Esophagus mucosa (tissue), 1 donor: ENCODE measurements at regions not wholly inside any gene's neighbourhood (a gene's known extent, or its start where the extent isn't known, plus 50 kb on each side); places are given as distances from the start of the nearest gene placed in this dataset.

Source experiments
- ATAC-seq: fragments of 200-7000 bp; cut with Tn5 transposase; one replicate; pipeline ENCODE4 v1.9.1; 2020
- donor health status: DM: yes; HTN: yes; CAD: no.

DNA sequence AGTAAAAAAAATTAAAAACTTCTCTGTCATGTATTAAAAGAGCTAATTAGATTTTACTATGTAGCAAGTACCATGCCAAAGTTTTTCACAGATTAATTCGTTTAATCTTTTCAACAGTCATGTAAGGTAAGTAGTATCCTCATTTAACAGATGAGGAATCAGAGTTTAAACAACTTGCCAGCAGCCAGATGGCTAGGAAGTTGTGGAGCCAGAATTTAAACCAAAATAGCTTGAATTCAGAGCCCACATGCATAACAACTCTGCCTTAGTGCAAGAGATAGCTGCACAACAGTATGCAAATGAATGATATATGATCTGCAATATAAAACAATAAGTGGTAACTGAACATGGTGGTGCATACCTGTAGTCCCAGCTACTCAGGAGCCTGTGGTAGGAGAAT is 75.3 kb downstream of the NAP1L3 start:
- no peak for ATAC-seq

DNA sequence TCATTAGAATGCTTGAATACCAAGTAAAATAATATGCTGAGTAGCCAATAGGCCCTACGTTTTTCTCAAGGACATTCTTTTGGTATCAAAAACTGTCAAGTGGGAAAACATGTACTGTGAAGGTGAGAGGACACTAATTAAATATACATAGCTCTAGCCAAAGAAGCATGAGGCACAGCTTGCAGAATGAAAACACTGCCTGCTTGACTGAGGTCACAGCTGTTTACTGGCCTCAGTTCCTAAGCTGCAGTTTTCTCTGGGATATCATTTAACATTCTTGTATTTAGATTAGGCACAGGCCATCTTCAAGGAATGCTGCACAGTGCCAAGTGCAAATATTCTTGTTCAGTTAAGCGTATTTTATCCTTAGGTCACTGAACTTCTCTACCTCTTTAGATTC is 78.6 kb downstream of the NAP1L3 start:
- ATAC-seq, result no peak

DNA sequence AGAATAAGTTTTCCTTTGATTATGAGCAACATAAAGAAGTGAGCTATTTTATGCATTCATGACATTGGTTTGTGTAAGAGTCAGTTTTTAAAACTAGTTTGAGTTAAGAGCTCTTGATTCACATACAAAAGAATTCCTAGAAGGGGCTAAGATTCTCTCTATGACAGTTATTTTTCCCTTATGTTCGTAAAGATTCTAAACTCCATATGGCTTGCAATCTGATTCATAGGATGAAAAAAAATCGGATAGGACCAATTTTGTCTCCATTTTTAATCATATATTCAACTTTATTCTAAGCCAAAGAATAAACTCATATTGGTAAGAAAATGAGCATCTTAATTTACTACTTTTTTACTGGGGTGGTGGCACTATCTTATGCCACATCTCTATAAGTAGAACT is 79.4 kb downstream of the NAP1L3 start:
- no peak for ATAC-seq

DNA sequence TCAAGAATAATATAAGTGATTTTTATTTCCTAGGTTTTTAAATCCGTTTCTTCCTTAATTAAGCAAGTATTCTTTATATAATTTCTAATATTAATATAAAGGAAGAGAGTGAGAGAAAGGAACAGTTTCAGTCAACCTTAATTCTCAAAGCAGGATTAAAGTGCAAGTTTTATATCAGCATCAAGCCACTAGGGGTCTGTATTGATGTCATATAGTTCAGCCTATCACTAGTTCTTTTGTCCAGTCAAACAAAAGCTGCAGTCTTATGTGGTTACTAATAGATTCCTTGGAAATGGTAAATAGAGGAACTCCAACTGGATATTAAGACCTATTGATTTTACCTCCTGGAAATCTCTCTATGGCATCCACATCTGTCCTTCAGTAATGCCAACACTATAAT is 82.0 kb downstream of the NAP1L3 start:
- ATAC-seq, result no peak

DNA sequence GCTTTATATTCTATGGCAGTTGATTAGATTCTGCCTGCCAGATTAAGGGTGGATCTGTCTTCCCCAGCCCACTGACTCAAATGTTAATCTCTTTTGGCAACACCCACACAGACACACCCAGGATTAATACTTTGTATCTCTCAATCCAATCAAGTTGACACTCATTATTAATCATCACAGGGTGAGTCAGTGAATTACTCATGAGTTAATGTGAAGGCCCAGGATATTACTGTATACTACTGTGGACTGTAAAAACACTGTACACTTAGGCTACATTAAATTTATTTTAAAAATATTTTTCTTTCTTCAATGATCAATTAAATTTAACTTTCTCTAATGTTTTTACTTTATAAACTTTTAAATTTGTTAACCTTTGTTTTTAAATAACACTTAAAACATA is 87.7 kb downstream of the NAP1L3 start:
- peak; percentile 86 for ATAC-seq

DNA sequence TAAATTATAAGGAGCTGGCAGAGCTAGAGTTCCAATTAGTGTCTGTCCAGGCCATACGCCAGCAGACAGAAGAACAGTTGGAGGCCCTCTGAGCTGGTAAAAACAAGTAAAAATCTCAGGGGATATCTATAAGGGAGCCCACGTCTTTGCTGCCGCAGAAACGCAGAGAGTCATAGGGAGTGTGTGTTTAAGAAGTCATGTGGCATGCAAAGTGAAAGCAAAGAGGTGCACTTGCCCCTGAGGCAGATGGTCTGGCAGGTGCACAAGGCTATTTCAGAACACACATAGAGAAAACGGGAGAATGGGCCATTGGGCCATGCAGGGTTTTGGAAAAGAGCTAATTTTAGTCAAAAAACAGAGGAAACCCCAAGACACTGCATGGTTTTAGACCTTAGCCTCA is 92.7 kb downstream of the NAP1L3 start:
- ATAC-seq, result no peak

DNA sequence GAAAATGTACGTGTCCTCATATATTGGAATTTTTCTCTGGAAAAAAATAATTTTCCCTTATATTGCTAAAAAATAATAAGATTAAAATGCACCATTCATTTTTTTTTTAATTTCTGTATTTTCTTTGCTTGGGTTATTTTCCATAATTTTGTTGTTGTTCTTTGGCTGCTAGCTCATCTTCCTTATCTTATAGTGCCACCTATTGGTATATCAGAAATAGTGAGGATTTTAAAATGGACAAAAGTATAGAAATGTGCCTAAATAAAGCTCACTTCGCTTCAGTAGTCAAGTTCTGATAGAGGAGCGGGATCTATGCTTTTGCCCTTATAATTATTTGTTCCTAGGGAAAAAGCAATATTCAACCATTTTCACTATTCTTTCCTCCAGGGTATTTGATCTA is 134.8 kb downstream of the NAP1L3 start:
- no peak for ATAC-seq

DNA sequence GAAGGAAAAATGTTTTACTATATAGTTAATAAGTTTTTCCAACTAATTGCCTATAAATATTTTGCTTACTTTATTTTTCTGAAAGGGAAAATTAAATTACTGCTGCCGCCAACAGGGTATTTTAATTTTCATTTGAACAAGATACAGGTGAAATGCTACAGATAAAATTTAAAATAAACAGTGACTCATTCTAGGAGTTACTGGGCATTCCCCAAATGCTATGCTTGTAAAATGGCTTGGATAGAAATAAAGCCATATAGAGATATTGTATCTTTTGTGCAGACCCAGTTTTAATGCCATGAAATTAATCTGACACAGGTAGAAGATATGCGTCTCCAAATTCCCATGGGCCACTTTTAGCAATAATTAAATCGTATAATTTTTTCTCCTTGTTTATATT is 144.5 kb downstream of the NAP1L3 start:
- ATAC-seq, result no peak
